ENCODE measurements at regions not wholly inside any gene's neighbourhood (a gene's known extent, or its start where the extent isn't known, plus 50 kb on each side); places are given as distances from the start of the nearest gene placed in this dataset.
"Not testable (repeated sequence)": the region's sequence is repeated elsewhere in the genome, so short reads cannot be mapped to it uniquely, and the experiment has no call there.

DNA sequence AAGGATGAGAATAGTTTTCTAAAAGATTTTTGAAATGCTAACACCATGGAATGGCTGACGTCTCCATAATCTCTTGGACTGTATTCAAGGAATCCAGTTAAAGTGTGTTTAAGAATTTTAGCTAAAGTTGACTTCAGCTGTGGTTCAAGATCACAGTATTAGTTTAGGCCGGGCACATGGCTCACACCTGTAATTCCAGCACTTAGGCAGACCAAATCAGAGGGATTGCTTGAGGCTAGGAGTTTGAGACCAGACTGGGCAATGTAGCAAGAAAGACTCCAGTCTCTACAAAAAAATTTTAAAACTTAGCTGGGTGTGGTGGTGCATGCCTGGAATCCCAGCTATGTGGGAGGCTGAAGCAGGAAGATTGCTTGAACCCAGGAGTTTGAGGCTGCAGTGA lies 68.2 kb downstream of the RFPL4B start:
- Histone ChIP-seq H3K27ac (peak overlapping the region in 1 of 2 donors; percentile 53), H3K27me3 (no peaks in the 10 kb centered on the region), H3K36me3 (no peaks in the 10 kb centered on the region), H3K4me1 (no peaks in the 10 kb centered on the region), H3K9me3 (no peaks in the 10 kb centered on the region), H3K4me3 (no peak overlapping the region)
- DNase-seq (ENCODE audit: low spot score in 2 of 2): no peak
- TF ChIP-seq, protein P1, sequence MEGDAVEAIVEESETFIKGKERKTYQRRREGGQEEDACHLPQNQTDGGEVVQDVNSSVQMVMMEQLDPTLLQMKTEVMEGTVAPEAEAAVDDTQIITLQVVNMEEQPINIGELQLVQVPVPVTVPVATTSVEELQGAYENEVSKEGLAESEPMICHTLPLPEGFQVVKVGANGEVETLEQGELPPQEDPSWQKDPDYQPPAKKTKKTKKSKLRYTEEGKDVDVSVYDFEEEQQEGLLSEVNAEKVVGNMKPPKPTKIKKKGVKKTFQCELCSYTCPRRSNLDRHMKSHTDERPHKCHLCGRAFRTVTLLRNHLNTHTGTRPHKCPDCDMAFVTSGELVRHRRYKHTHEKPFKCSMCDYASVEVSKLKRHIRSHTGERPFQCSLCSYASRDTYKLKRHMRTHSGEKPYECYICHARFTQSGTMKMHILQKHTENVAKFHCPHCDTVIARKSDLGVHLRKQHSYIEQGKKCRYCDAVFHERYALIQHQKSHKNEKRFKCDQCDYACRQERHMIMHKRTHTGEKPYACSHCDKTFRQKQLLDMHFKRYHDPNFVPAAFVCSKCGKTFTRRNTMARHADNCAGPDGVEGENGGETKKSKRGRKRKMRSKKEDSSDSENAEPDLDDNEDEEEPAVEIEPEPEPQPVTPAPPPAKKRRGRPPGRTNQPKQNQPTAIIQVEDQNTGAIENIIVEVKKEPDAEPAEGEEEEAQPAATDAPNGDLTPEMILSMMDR (IDR thresholded peaks at IDR 0.05): no peak
- TF ChIP-seq POLR2AphosphoS5 (IDR thresholded peaks at IDR 0.05) (no peak), POLR2A (IDR thresholded peaks at IDR 0.05) (no peak)
- intact Hi-C loops (cut with DNase I; ENCODE audit: low total_unique reads): loop anchor here (5.0 kb wide), 1 partner anchor 1452 kb away; no protein-coding TSS in a partner anchor

DNA sequence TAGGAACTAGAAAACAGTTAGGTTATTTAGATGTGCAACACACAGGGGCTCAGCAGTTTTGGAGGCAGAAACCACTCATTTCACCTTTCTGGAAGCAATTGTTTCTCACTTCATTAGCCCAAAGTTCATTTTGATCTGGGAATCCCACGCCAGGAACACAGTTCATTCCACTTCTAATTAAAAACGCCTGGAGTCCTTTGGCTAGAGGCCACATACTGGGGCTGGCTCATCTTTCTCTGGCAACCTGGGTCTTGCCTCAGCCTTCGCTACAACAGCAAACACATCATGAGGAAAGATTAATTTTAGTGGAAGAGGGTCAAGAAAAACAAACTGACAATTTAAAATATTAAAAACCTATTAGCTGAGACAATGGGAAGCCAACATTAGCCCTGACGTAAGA lies 69.7 kb downstream of the RFPL4B start:
- no peaks in the 10 kb centered on the region for H3K9me3 ChIP-seq
- intact Hi-C loops (cut with DNase I; ENCODE audit: low total_unique reads): loop anchor here (5.0 kb wide), 1 partner anchor 1450 kb away; no protein-coding TSS in a partner anchor
- TF ChIP-seq, protein P1 (IDR thresholded peaks at IDR 0.05): no peak
- TF ChIP-seq POLR2AphosphoS5 (IDR thresholded peaks at IDR 0.05): peak in 1 of 3 donors; percentile 60
- peak overlapping the region; percentile 45 to 67 for H3K27ac ChIP-seq
- H3K4me3 ChIP-seq: no peak overlapping the region
- H3K36me3 ChIP-seq: no peaks in the 10 kb centered on the region
- H3K27me3 ChIP-seq: no peaks in the 10 kb centered on the region
- H3K4me1 ChIP-seq: no peaks in the 10 kb centered on the region
- peak in 1 of 2 donors; percentile 88 for DNase-seq (ENCODE audit: low spot score in 2 of 2)

DNA sequence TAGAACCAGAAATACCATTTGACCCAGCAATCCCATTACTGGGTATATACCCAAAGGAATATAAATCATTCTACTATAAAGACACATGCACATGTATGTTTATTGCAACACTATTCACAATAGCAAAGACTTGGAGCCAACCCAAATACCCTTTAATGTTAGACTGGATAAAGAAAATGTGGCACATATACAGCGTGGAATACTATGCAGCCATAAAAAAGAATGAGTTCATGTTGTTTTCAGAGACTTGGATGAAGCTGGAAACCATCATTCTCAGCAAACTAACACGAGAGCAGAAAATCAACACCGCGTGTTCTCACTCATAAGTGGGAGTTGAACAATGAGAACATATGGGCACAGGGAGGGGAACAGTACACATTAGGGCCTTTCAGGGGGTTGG lies 79.9 kb downstream of the RFPL4B start:
- H3K27ac ChIP-seq; intact Hi-C loops (cut with DNase I; ENCODE audit: low total_unique reads); H3K36me3 ChIP-seq; H3K9me3 ChIP-seq; H3K4me3 ChIP-seq; H3K4me1 ChIP-seq; H3K27me3 ChIP-seq; DNase-seq (ENCODE audit: low spot score in 2 of 2): not testable (repeated sequence)

DNA sequence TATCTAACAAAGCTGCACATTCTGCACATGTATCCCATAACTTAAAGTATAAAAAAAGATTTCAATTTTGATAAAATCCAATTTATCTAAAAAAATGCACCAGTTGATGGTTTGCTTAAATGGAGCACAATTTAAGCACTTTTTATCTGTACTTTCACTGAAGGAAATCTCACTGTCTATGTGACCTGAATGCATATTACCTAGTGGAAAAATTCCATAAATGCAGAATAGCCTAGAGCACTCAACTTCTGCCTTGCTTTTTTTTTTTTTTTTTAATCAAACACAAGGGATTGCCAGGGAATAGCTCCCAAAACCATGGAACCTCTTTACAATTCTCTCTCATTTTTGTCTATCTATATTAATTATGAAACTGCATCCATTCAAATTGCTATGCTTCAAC lies 80.4 kb downstream of the RFPL4B start:
- intact Hi-C loops (cut with DNase I; ENCODE audit: low total_unique reads): no loop called here
- H3K4me1 ChIP-seq: no peaks in the 10 kb centered on the region
- DNase-seq (ENCODE audit: low spot score in 2 of 2): no peak
- H3K9me3 ChIP-seq: peaks cover 0 to 6% of the 10 kb centered on the region in 2 donors
- TF ChIP-seq POLR2A (IDR thresholded peaks at IDR 0.05) (no peak), POLR2AphosphoS5 (IDR thresholded peaks at IDR 0.05) (no peak)
- TF ChIP-seq, protein P1 (IDR thresholded peaks at IDR 0.05): no peak
- H3K27ac ChIP-seq: no peak overlapping the region
- H3K4me3 ChIP-seq: no peak overlapping the region
- H3K36me3 ChIP-seq: no peaks in the 10 kb centered on the region
- no peaks in the 10 kb centered on the region for H3K27me3 ChIP-seq

DNA sequence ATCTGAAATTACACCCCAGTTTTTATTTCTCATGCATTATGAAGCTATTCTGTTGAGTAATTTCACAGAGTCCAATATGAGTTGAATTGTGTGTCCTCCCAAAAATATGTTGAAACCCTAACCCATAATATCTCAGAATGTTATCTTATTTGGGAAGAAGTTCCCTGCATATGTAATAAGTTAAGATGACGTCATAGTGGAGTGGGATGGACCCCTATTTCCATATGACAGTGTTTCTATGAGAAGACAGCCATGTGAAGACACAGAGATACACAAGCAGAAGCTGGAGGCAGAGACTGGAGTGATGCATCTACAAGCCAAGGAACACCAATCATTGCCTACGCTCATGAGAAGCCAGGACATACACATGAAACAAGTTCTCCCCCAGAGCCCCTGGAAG lies 81.3 kb downstream of the RFPL4B start:
- intact Hi-C loops (cut with DNase I; ENCODE audit: low total_unique reads): no loop called here
- no peaks in the 10 kb centered on the region for H3K36me3 ChIP-seq
- H3K4me3 ChIP-seq: no peak overlapping the region
- peaks cover 0 to 6% of the 10 kb centered on the region in 2 donors for H3K9me3 ChIP-seq
- no peaks in the 10 kb centered on the region for H3K4me1 ChIP-seq
- no peak overlapping the region for H3K27ac ChIP-seq
- no peaks in the 10 kb centered on the region for H3K27me3 ChIP-seq
- DNase-seq (ENCODE audit: low spot score in 2 of 2): no peak
- TF ChIP-seq, protein P1 (IDR thresholded peaks at IDR 0.05): no peak
- TF ChIP-seq POLR2A (IDR thresholded peaks at IDR 0.05): no peak

DNA sequence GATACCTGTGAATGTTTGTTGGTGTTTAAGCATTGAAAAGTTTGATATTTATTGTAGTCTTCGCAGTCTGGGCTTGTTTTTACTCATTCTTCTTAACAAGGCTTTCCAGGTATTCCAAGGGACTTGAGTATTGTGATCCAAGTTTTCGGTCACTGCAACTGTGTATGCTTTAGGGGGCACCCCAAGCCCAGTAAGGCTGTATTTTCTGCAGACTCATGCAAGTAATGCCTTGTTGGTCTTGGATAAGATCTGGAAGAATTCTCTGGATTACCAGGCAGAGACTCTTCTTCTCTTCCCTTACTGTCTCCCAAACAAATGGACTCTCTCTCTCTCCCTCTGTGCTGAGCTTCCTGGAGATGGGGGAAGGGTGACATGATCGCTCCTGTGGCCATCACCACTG lies 82.1 kb downstream of the RFPL4B start:
- TF ChIP-seq, protein P1 (IDR thresholded peaks at IDR 0.05): no peak
- H3K27ac ChIP-seq: no peak overlapping the region
- H3K27me3 ChIP-seq: no peaks in the 10 kb centered on the region
- no peaks in the 10 kb centered on the region for H3K4me1 ChIP-seq
- H3K9me3 ChIP-seq: peaks cover 0 to 6% of the 10 kb centered on the region in 2 donors
- H3K36me3 ChIP-seq: no peaks in the 10 kb centered on the region
- H3K4me3 ChIP-seq: no peak overlapping the region
- intact Hi-C loops (cut with DNase I; ENCODE audit: low total_unique reads): no loop called here
- no peak for DNase-seq (ENCODE audit: low spot score in 2 of 2)
